ENCODE measurements at regions not wholly inside any gene's neighbourhood (a gene's known extent, or its start where the extent isn't known, plus 50 kb on each side); places are given as distances from the start of the nearest gene placed in this dataset.

DNA sequence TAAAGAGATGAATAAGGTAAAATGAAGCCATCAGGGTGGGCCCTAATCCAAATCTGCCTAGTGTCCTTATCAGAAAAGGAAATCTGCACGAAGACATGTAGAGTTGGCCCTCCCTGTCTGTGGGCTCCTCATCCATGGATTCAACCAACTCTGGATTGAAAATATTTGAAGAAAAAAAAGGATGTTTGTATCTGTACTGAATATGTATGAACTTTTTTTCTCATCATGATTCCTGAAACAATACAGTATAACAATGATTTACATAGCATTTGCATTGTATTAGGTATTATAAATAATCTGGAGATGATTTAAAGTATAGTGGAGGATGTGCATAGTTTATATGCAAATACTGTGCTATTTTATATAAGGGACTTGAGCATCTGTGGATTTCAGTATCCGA is 59.0 kb upstream of the SMAD6 start:
- no TSS peak for BruUV-seq (replicated peaks)
- Histone ChIP-seq H3K9me3 (ENCODE audit: low read length) (no peaks in the 10 kb centered on the region), H2AFZ (ENCODE audit: low read length) (no peak overlapping the region), H3K9ac (ENCODE audit: low read length) (no peak overlapping the region), H3K27me3 (ENCODE audit: low read length) (no peaks in the 10 kb centered on the region), H3K27ac (ENCODE audit: low read length) (no peak overlapping the region), H3K4me2 (ENCODE audit: low read length) (no peak overlapping the region), H4K20me1 (ENCODE audit: low read length) (no peaks in the 10 kb centered on the region), H3K79me2 (ENCODE audit: low read length) (no peaks in the 10 kb centered on the region), H3F3A (ENCODE audit: low read length, unreplicated experiment) (no peaks in the 10 kb centered on the region), H3K9me2 (replicated peaks; ENCODE audit: low read length) (no peaks in the 10 kb centered on the region), H3K36me3 (ENCODE audit: low read depth, low read length) (no peaks in the 10 kb centered on the region), H3K4me1 (ENCODE audit: insufficient read depth, low read length) (no peaks in the 10 kb centered on the region), H3K4me3 (ENCODE audit: low read length) (no peak overlapping the region)
- intact Hi-C loops (cut with micrococcal nuclease) = no loop called here
- DNase-seq (no peak), ATAC-seq (no peak)
- ChIA-PET POLR2A (ENCODE audit: unreplicated experiment) (no interaction called here), CTCF (no interaction called here)
- TF ChIP-seq EZH2 (IDR thresholded peaks at IDR 0.05; ENCODE audit: low read length, unreplicated experiment) (no peak), EZH2phosphoT487 (IDR thresholded peaks at IDR 0.05; ENCODE audit: borderline replicate concordance, low read length) (no peak)
- TF ChIP-seq, protein P1, sequence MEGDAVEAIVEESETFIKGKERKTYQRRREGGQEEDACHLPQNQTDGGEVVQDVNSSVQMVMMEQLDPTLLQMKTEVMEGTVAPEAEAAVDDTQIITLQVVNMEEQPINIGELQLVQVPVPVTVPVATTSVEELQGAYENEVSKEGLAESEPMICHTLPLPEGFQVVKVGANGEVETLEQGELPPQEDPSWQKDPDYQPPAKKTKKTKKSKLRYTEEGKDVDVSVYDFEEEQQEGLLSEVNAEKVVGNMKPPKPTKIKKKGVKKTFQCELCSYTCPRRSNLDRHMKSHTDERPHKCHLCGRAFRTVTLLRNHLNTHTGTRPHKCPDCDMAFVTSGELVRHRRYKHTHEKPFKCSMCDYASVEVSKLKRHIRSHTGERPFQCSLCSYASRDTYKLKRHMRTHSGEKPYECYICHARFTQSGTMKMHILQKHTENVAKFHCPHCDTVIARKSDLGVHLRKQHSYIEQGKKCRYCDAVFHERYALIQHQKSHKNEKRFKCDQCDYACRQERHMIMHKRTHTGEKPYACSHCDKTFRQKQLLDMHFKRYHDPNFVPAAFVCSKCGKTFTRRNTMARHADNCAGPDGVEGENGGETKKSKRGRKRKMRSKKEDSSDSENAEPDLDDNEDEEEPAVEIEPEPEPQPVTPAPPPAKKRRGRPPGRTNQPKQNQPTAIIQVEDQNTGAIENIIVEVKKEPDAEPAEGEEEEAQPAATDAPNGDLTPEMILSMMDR (conservative IDR thresholded peaks at IDR 0.05; ENCODE audit: low read depth, low read length) = no peak

- no peaks in the 10 kb centered on the region for H4K20me1 ChIP-seq (ENCODE audit: low read length)
- BruUV-seq (replicated peaks) = no TSS peak
- H3K79me2 ChIP-seq (ENCODE audit: low read length) = no peaks in the 10 kb centered on the region
- H2AFZ ChIP-seq (ENCODE audit: low read length) = no peak overlapping the region
- no peak overlapping the region for H3K4me2 ChIP-seq (ENCODE audit: low read length)
- DNase-seq = no peak
- no peak overlapping the region for H3K9ac ChIP-seq (ENCODE audit: low read length)
- TF ChIP-seq EZH2phosphoT487 (IDR thresholded peaks at IDR 0.05; ENCODE audit: borderline replicate concordance, low read length) (no peak), EZH2 (IDR thresholded peaks at IDR 0.05; ENCODE audit: low read length, unreplicated experiment) (no peak)
- TF ChIP-seq, protein P1 (conservative IDR thresholded peaks at IDR 0.05; ENCODE audit: low read depth, low read length) = no peak
- H3K9me3 ChIP-seq (ENCODE audit: low read length) = no peaks in the 10 kb centered on the region
- no peak overlapping the region for H3K27ac ChIP-seq (ENCODE audit: low read length)
- no peak for ATAC-seq
- ChIA-PET POLR2A (ENCODE audit: unreplicated experiment) (no interaction called here), CTCF (no interaction called here)
- H3K4me3 ChIP-seq (ENCODE audit: low read length) = no peak overlapping the region
- no peaks in the 10 kb centered on the region for H3K27me3 ChIP-seq (ENCODE audit: low read length)
- no peaks in the 10 kb centered on the region for H3K36me3 ChIP-seq (ENCODE audit: low read depth, low read length)
- intact Hi-C loops (cut with micrococcal nuclease) = no loop called here
- no peaks in the 10 kb centered on the region for H3K9me2 ChIP-seq (replicated peaks; ENCODE audit: low read length)
- no peaks in the 10 kb centered on the region for H3F3A ChIP-seq (ENCODE audit: low read length, unreplicated experiment)
- no peaks in the 10 kb centered on the region for H3K4me1 ChIP-seq (ENCODE audit: insufficient read depth, low read length)
These were observed 57.8 kb upstream of the SMAD6 start for GRCh38 chr15:66644000-66644787.

DNA sequence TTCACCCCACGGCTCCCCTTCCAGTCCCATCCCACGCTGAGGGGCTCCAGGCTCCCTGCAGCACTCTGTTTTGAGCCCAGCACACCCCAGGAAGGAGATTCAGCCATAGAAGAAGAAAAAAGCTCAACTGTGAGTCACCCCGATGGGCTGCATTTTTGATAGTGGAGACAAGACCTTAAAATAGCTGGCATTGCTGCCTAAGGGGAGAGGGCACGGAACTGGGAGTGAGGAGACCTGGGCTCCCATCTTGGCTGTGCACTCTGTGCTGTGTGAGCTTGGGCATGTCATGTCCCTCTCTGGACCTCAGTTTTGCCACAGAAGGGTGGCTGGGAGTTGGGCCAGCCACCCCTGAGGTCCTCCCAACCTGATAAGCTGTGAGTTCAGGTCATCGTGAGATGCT is 57.2 kb upstream of the SMAD6 start:
- Histone ChIP-seq H3K27me3 (ENCODE audit: low read length) (no peaks in the 10 kb centered on the region), H3K9me2 (replicated peaks; ENCODE audit: low read length) (no peaks in the 10 kb centered on the region), H3K4me2 (ENCODE audit: low read length) (no peak overlapping the region), H3K4me1 (ENCODE audit: insufficient read depth, low read length) (no peaks in the 10 kb centered on the region), H3F3A (ENCODE audit: low read length, unreplicated experiment) (no peaks in the 10 kb centered on the region), H3K9me3 (ENCODE audit: low read length) (no peaks in the 10 kb centered on the region), H3K9ac (ENCODE audit: low read length) (no peak overlapping the region), H2AFZ (ENCODE audit: low read length) (no peak overlapping the region), H3K79me2 (ENCODE audit: low read length) (no peaks in the 10 kb centered on the region), H3K4me3 (ENCODE audit: low read length) (no peak overlapping the region), H3K27ac (ENCODE audit: low read length) (no peak overlapping the region), H3K36me3 (ENCODE audit: low read depth, low read length) (no peaks in the 10 kb centered on the region), H4K20me1 (ENCODE audit: low read length) (no peaks in the 10 kb centered on the region)
- DNase-seq (no peak), ATAC-seq (no peak)
- ChIA-PET POLR2A (ENCODE audit: unreplicated experiment) (no interaction called here), CTCF (no interaction called here)
- TF ChIP-seq, protein P1 (conservative IDR thresholded peaks at IDR 0.05; ENCODE audit: low read depth, low read length) = no peak
- no peak for TF ChIP-seq EZH2 (IDR thresholded peaks at IDR 0.05; ENCODE audit: low read length, unreplicated experiment)
- TF ChIP-seq EZH2phosphoT487 (IDR thresholded peaks at IDR 0.05; ENCODE audit: borderline replicate concordance, low read length) = no peak
- BruUV-seq (replicated peaks) = no TSS peak
- intact Hi-C loops (cut with micrococcal nuclease) = no loop called here
